ENCODE measurements at regions not wholly inside any gene's neighbourhood (a gene's known extent, or its start where the extent isn't known, plus 50 kb on each side); places are given as distances from the start of the nearest gene placed in this dataset.

- TF ChIP-seq, protein P1, sequence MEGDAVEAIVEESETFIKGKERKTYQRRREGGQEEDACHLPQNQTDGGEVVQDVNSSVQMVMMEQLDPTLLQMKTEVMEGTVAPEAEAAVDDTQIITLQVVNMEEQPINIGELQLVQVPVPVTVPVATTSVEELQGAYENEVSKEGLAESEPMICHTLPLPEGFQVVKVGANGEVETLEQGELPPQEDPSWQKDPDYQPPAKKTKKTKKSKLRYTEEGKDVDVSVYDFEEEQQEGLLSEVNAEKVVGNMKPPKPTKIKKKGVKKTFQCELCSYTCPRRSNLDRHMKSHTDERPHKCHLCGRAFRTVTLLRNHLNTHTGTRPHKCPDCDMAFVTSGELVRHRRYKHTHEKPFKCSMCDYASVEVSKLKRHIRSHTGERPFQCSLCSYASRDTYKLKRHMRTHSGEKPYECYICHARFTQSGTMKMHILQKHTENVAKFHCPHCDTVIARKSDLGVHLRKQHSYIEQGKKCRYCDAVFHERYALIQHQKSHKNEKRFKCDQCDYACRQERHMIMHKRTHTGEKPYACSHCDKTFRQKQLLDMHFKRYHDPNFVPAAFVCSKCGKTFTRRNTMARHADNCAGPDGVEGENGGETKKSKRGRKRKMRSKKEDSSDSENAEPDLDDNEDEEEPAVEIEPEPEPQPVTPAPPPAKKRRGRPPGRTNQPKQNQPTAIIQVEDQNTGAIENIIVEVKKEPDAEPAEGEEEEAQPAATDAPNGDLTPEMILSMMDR (IDR thresholded peaks at IDR 0.05): no peak
- CTCF ChIA-PET: no interaction called here
- H3K36me3 Mint-ChIP-seq (ENCODE audit: low read depth): no peaks in the 10 kb centered on the region
- H3K27ac Mint-ChIP-seq: no peak overlapping the region
- intact Hi-C loops (cut with micrococcal nuclease): no loop called here
- ATAC-seq (ENCODE audit: low read depth): no peak
- POLR2A ChIA-PET: no interaction called here
- H3K9me3 Mint-ChIP-seq: peaks cover 13% of the 10 kb centered on the region
- no peaks in the 10 kb centered on the region for H3K27me3 Mint-ChIP-seq
- no peak overlapping the region for H3K4me3 Mint-ChIP-seq
- no peak for DNase-seq
- no peaks in the 10 kb centered on the region for H3K4me1 Mint-ChIP-seq
Observed at GRCh38 chr3:34973586-34973985, 665.7 kb upstream of the ARPP21 start.

DNA sequence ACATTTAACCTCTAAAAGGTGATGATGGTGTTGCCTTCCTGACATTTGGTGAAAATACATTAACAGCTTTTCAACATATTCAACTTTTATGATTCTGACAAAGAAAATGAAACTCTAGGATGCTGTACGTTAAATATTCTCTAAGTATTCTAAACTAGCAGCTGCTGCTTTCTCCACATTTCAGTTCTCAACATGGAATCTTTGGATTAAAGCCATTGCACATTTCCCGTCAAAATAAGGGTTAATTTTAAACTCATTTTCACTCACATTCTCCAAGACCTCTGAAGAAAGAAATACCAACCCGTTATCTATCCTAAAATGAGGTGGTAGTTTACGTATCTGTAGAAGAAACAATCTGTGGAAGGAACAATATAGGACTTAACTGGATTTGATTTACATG, 655.7 kb upstream of the ARPP21 start:
- no peak overlapping the region for H3K4me3 Mint-ChIP-seq
- H3K27ac Mint-ChIP-seq: no peak overlapping the region
- ATAC-seq (ENCODE audit: low read depth): no peak
- no peaks in the 10 kb centered on the region for H3K27me3 Mint-ChIP-seq
- ChIA-PET CTCF (no interaction called here), POLR2A (no interaction called here)
- intact Hi-C loops (cut with micrococcal nuclease): no loop called here
- no peaks in the 10 kb centered on the region for H3K4me1 Mint-ChIP-seq
- no peaks in the 10 kb centered on the region for H3K36me3 Mint-ChIP-seq (ENCODE audit: low read depth)
- peaks cover 2% of the 10 kb centered on the region for H3K9me3 Mint-ChIP-seq
- no peak for DNase-seq
- TF ChIP-seq, protein P1 (IDR thresholded peaks at IDR 0.05): no peak

GRCh38 chr3:34988296-34988695, 651.0 kb upstream of the ARPP21 start:
- no peak overlapping the region for H3K27ac Mint-ChIP-seq
- no peaks in the 10 kb centered on the region for H3K4me1 Mint-ChIP-seq
- ChIA-PET POLR2A (no interaction called here), CTCF (no interaction called here)
- H3K27me3 Mint-ChIP-seq: no peaks in the 10 kb centered on the region
- TF ChIP-seq, protein P1 (IDR thresholded peaks at IDR 0.05): no peak
- DNase-seq: no peak
- H3K9me3 Mint-ChIP-seq: peaks cover 3% of the 10 kb centered on the region
- H3K36me3 Mint-ChIP-seq (ENCODE audit: low read depth): no peaks in the 10 kb centered on the region
- no peak for ATAC-seq (ENCODE audit: low read depth)
- H3K4me3 Mint-ChIP-seq: no peak overlapping the region
- intact Hi-C loops (cut with micrococcal nuclease): no loop called here

DNA sequence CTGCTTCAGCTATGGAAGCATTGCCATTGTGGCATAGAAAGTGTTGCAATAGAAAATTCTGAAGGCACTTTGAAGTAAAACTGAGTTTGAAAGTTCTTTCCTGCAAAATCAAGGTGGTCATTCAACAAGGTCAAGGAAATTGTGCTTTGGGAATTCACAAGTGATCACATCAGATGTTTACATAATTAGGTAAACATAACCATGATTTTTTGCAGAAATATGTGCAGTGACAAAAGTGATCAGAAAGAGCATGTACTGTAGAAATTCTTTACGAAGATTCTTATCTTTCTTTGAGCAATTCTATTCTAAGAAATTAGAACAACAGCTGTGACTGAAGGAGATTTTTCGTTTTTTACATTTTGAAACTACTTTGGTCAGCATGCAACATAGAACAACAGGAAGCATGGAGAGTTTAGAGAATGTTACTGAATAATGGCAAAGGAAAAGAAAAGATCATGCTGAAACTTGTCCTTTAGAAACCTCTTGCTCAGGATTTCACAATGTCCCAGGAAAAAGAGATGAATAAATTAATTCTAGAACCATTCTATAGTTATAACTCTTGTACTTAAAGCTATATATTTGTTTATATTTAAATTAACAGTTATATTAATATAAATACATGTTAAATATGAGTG, 643.4 kb upstream of the ARPP21 start:
- DNase-seq: no peak
- no peak for ATAC-seq (ENCODE audit: low read depth)
- H3K9me3 Mint-ChIP-seq: no peaks in the 10 kb centered on the region
- intact Hi-C loops (cut with micrococcal nuclease): no loop called here
- POLR2A ChIA-PET: no interaction called here
- no peaks in the 10 kb centered on the region for H3K36me3 Mint-ChIP-seq (ENCODE audit: low read depth)
- no peak overlapping the region for H3K27ac Mint-ChIP-seq
- CTCF ChIA-PET: no interaction called here
- no peaks in the 10 kb centered on the region for H3K4me1 Mint-ChIP-seq
- no peak overlapping the region for H3K4me3 Mint-ChIP-seq
- TF ChIP-seq, protein P1 (IDR thresholded peaks at IDR 0.05): no peak
- H3K27me3 Mint-ChIP-seq: no peaks in the 10 kb centered on the region

DNA sequence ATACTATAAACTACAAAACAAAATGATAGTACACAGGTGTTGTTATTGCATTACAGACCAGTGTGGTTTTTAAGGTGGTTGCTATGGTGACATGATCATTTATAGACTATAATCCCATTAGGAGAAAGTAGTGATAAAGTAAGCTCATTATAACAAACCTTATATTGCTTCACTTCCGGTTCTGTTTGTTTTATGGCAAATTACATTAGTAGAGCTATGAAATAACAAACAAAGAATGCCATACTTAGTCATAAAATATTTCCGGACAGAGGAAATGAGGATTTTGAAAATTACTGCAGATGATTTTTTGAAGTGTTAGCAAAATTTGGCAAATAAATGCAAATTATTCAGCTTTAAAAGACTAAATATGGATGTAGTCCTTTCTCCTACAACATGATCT, 640.4 kb upstream of the ARPP21 start:
- Mint-ChIP-seq H3K4me3 (no peak overlapping the region), H3K27me3 (no peaks in the 10 kb centered on the region), H3K27ac (no peak overlapping the region), H3K36me3 (ENCODE audit: low read depth) (no peaks in the 10 kb centered on the region), H3K4me1 (no peaks in the 10 kb centered on the region), H3K9me3 (no peaks in the 10 kb centered on the region)
- ATAC-seq (ENCODE audit: low read depth) (no peak), DNase-seq (no peak)
- CTCF ChIA-PET: no interaction called here
- POLR2A ChIA-PET: no interaction called here
- TF ChIP-seq, protein P1 (IDR thresholded peaks at IDR 0.05): no peak
- intact Hi-C loops (cut with micrococcal nuclease): no loop called here

Measured in activated B cell treated with CpG ODN at 0.5 μM for 24 hours (primary cell).